ENCODE measurements at regions not wholly inside any gene's neighbourhood (a gene's known extent, or its start where the extent isn't known, plus 50 kb on each side); places are given as distances from the start of the nearest gene placed in this dataset.

DNA sequence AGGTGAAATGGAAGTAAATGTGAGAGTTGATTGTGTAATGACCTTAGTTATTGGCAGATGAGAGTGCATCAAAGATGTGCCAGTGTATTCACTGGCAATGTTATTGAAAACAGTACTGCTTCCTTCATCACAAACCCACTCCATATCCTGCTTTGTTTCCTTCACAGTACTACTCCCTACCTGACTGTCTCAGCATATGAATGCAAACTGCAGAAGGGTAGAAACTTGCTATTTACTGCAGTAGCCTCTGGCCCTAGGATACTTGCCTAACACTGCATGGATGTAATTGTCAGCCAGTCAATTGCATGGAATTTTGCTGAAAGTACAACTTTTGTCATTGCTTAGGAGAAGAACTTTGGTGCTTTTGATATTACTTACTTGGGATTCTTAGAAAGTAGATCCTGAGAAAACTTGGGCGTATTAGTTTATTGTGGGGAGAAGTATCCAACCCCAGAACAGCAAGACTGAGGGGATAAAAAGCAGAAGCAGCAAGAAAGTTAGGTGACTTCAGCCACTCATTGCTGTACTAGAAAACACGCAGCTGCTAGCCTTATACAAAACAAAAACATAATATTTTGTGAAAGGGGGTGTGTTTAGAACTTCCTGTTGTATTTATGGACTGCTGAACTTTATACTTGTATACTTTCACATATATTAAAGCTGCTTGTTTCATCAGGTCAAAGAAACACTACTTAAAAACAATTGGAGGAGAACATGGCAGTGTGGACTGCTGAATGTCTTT lies 219.0 kb downstream of the CCNG2 start:
- FAIRE-seq, result no peak

DNA sequence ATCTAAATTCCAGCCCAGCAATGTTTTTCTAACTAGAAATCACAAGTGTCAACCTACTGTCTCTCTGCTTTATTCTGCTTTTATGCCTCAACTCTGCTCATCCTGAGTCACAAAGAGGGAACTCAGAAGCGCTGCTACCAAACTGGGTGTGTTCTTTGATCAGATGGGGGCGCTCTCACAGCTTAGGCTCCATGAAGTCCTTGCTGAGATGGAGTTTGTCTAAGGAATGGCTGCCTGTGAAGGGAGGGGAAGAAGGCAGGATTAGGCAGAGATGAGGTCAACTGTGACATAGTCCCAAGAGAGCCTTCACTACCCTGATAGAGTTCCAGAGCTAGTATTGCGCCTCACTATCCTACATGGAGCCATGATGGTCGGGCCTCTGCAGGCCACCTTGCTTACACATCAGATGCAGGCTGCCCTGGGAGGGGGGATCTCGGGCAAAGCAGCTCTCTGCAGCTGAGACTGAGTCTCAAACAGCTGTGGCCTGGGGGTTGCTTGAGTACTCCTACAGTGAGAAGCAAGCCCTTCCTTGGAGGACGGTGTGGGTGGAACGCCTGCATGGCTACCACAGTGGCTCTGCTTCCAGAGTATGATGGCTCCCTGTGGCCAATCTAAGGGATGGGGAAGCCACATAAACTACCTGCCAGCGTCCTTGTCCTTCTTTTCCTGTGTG lies 219.9 kb downstream of the CCNG2 start:
- no peak for FAIRE-seq

DNA sequence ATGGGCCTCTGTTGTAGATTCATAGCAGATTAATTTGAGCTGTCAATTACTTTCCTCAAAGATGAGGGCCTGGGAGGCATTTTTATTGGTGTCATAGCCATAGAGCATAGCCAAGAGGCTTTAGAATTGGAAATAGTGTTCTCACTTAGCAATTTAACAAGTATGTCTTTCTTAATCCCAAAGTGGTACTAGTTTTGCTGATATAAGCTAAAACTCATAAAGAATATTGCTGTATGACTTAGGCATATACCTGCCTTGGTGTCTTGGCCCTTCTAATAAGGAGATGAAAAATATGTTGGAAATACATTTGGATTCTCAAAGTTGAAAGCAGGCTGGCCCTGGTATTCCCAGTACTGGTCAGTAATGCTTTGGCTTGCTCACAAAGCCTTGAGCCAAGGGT lies 221.5 kb upstream of the CXCL13 start:
- FAIRE-seq, result no peak

DNA sequence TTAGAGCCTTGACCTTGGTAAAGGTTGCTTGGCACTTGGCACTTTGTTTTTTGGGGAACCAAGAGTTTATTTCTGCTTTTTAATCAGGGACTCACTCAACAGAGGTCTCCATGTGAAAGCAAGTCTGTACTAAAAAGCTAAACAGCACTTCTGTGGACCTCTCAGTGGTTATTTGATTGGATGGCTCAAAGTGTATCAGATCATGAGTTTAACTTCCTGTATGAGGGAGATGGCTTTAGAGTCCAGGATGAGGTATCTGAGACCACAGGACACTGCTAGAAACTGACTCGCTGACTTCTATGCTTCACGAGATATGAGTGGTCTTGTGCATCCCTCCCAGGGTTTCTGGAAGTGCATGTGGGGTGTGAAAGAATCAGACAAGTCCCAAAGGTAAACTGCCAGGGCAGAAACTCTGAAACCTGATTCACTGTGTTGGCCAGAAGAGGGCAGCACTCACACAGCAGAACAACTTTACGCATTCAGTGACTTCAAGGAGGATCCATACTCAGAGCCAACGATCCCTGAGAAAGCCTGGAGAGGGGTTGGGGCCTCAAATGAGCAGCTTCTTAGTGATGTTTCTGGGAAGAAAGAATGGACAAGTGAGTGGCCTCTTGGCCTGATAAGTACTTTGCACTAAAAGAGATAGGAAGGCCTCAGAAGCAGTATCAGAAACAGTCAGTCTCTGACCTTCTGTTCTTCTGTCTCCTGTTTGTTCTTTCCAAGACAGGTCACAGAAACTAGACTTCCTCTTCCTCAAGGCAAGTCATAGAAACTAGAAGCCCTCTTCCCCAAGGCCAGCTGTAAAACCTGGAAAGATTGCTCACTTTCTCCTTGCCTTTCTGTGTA lies 220.3 kb upstream of the CXCL13 start:
- peak; percentile 92 for FAIRE-seq

DNA sequence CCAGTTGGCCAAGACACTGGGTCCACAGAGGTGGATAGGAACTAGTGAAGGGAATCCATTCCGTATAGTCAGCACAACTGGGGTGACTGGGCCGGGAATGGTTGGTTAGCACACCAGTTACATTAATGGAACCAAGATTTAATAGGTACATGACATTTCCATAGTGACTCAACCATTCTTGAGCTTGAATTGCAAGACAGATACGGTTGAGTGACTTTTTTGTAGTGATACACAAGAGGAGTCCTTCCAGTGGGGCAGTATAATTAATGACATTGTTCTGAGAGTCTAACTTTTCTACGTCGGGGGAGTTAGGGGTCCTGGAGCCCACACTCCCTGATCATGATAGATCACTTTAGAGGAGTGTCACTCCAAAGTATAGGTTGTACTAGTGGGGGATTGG lies 211.6 kb upstream of the CXCL13 start:
- no peak for FAIRE-seq

DNA sequence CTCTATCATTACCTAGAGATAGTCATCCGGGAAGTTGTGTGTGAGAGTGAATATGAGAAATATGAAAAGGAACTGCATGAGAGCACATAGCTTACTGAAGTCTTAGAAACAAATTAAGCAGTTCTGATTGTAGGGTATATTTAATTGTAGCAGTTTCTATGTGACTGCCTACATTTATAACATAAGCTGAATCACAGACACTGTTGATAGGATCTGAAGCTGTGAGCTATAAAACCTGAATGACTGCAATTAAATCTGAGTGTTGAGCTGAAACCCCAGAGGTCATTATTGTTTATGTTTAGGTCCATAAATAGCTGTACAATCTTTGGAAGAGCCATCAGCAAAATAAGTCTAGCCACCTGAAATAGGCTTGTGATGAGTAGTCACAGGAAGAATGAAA lies 210.1 kb upstream of the CXCL13 start:
- FAIRE-seq, result no peak

DNA sequence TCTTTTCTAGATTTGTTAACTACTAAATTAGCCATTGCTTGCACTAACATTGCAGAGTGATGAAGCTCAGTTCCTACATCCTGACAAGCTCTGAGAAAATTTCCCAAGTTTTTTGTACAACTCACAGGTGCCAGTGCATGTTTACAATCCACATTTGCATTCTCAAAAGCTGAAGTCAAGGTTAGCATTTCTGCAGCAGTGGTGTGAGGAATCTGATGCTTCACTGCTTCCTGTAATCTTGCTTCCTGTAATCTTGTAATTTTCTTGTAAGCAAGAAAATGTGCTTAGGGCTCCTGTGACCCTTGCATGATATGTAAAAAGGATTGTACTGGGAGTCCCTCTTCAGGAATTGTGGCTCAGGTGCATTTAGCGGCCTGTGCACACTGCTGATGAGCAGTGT lies 207.4 kb upstream of the CXCL13 start:
- no peak for FAIRE-seq

DNA sequence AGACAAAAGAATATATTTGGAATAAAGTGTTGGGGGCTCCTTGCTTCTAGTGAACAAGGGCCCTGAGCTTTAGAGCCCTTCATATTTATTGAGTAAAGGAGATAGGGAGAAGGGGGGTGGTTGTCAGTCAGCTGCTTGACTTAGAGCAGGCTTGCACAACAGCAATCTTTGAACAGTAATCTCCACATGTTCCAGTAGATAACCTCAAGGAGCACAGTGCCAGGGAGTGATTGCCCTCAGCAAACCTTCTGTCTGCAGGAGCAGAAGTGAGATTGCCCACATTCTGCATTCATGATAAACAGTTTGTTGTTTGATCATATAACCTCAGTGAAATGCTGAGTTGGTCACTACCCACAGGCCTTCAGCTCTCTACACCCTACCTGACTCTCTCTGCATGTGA lies 205.8 kb upstream of the CXCL13 start:
- FAIRE-seq, result no peak

DNA sequence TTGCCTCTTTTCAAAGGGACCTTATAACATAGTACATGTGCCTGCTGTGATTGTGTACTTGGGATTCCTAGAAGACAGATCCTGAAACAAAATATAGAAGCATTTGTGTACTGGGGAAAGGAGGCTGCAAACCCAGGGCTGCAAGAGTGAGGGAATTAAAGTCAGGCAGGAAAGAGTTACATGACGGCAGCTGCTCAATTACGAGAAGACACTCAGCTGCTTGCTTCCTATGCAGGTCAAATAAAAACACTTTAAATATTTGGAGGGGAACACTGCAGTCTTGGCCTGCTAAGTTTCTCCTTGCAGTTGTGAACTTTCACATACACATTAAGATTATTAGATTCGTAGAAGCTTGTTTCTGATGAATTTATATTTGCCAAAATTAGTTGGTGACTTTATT lies 191.9 kb upstream of the CXCL13 start:
- FAIRE-seq, result no peak

DNA sequence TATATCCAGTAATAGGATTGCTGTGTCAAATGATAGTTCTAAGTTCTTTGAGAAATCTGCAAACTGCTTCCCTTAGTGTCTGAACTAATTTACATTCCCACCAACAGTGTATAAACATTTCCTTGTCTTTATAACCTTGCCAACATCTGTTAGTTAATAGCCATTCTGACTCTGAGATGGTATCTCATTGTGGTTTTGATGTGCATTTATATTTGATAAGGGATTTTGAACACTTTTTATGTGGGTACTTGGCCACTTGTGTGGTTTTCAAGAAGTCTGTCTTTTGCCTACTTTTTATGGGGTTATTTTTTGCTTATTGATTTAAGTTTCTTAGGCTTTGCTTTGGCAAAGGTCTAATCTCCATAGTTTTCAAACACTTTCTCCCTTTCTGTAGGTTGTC lies 189.9 kb upstream of the CXCL13 start:
- no peak for FAIRE-seq

DNA sequence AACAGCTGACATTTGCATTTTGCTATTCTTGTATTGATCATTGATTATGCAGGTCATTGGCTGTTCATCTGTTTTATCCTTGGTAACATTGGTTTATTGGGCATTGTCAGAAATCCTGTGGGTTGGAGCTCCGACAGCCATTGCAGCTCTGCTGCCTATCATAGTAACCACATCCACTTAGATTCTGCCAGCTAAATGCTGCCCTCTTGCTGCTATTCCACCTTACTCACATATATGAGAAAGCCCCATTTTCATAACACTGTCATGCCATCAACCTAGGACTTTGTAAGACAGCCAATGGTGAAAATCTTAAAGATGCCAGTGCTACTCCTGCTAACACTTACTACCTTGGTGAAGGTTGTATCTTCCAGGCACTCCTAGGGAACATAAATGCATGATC lies 187.3 kb upstream of the CXCL13 start:
- FAIRE-seq, result no peak

DNA sequence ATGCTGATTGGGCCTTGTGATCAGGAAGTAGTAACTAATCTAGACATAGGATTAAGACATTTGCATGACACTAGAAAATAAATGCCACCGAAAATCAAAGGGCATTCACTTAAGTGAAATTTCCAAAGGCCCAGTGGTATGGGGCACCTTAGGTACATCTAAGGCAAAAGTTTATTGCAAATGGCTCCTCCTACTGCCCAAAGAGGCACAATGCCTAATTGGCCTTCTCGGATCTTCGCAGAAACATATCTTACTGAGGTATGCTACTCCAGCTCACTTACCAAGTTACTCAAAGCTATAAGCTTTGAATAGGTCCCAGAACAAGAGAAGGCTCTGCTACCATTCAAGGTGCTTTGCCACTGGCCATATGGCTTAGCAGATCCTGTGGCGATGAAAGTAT lies 174.8 kb upstream of the CXCL13 start:
- FAIRE-seq, result no peak

DNA sequence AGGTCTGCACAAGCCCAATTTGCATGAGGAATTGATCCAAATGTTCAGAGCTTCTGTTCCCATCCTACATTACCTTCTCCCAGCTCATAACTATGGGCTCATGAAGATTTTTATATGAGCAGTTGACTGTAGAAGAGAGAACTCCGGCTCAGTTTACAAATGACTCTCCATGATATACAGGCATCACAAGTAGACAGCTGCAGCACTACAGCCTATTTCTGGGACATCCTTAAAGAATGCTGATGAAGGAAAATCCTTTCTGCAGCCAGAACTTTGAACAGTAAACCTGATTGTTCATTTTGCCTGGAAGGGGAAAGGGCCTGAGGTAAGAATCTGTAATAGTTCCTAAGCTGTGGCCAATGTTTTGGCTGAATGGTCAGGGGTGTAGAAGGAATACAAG lies 174.1 kb upstream of the CXCL13 start:
- no peak for FAIRE-seq

DNA sequence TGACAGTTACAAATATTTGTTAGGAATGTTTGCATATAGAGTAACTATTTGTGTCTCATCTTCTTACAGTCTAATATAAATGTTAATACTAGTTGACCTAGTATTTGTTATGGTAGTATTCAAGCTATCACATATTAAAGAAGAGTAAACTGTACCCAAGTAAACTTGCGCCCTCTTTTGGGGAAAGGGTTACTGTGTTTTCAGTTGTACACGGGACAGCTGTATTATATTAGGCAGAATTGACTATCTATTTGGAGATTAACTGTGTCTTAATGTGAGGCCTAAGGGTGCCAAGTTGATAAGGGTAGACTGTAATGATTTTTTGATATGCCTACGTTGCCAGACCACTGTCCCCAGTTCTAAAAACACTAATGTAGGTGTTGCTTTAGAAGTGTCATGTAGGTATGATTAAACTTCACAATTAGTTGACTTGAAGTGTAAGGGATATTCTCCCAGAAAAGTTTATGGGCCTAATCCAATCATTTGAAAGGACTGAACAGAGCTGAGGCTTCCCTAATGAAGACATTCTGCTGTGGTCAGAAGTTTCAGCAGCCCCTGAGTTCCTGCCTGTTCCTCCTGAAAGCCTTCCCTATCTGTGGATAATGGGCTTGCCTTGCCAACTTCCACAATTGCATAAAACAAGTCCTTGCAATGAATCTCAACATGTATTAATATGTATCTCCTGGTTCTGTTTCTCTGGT lies 172.8 kb upstream of the CXCL13 start:
- FAIRE-seq, result no peak

DNA sequence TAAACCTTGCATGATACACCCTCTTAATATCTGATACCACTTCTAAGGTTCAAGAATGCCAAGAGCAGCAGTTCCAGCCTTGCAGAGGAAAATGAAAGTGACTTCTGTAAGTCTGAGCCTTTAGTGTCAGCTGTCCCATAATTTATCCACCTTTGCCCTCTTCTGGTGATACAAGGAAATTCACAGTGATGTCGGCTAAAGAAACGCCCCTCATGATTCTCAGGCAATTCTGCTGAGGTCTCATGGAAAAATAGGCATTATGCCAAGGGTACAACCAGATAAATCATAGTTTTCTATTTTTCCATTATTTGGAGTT lies 172.2 kb upstream of the CXCL13 start:
- peak; percentile 100 for FAIRE-seq

DNA sequence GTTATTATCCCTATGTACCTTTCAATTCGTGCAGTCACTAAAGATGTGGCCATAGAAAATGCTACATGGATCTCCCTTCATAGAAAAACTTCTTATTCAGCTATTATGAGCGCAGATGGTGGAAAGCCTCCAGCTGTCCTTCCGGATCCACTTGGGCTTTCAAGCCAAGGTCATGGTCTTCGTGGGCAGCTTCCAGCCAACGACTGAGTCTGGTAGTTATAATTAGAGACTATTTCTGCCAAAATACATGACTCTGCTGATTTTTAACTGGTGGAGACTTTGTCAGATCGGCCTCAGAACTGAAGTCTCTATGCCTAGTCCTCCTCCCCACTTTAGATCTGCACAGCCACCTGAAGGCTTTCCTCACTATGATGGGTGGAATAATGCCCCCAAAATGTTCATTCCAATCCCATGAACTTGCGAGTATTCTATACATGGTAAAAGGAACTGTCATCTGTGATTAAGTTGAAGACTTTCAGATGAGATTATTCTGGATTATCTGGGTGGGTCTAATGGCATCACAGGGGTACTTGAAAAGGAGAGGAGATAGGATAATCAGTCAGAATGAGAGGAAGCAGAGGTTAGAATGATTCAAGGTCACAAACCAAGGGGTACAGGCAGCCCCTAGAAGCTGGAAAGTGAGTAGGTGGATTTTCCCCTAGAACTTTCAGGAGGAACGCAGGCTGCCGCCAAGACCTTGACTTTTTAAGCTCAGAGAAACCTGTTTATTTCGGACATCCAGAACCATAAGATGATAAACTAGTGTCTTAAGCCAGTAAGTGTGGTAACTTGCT lies 171.1 kb upstream of the CXCL13 start:
- FAIRE-seq, result no peak

DNA sequence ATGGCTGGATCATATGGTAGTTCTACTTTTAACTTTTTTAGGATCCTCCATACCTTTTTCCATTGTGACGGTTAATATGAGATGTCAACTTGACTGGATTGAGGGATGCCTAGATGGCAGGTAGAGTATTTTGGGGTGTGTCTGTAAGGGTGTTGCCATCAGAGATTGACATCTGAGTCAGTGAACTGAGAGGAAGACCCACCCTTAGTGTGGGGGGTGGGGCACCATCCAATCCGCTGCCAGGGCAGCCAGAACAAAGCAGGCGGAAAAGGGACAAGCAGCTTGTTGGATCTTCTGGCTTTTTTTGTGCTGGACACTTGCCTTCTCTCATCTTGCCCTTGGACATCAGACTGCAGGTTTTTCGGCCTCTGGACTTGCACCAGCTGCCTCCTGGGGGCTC lies 168.5 kb upstream of the CXCL13 start:
- no peak for FAIRE-seq

DNA sequence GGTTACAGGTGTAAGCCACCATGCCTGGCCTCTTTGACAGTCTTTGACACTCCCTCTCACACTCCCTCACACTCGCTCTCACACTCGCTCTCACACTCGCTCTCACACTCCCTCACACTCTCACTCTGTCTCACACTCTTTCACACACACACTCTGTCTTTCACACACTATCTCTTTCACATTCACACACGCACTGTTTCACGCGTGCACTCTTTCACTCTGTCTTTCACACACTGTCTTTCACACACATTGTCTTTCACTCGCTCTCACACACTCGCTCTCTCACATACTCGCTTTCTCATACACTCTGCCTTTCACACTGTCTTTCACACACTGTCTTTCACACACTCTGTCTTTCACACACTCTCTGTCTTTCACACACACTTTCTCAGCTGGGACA lies 167.1 kb upstream of the CXCL13 start:
- no peak for FAIRE-seq

DNA sequence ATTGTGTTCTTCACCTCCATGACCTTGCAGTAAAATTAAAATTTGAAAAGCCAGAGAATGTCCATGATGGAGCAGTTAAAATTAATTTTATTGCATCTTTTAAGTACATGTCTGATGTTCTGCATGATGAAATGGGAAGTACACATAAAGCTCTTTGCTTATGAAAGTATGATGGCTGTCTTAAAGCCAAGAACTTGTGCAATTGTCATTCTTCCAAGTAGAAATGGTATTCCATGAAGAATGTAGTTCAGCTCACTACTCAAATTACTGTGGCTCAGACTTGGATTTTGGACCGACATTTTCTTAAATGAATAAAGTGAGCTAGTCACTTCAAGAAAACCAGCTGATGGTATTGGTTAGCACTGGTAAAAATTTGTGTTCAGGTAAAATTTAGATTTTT lies 161.7 kb upstream of the CXCL13 start:
- FAIRE-seq, result no peak

DNA sequence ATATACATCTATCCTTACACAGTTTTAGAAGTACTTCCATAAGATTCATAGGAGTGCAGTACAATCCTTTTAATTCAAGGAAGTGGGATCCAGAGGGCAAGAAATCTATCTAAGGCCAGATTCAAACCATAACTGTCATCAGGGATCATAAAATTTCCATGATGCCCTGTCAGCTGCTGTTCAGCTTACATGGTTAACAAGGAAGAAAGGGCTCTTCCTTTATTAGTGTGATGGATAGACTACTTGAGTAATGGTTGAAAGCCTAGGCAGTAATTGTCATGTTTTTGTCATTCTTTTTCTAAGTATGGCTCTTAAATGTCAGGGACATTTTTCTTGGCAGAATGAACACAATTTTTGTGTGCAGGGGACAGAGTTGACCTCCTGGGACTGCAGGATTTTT lies 159.8 kb upstream of the CXCL13 start:
- no peak for FAIRE-seq

DNA sequence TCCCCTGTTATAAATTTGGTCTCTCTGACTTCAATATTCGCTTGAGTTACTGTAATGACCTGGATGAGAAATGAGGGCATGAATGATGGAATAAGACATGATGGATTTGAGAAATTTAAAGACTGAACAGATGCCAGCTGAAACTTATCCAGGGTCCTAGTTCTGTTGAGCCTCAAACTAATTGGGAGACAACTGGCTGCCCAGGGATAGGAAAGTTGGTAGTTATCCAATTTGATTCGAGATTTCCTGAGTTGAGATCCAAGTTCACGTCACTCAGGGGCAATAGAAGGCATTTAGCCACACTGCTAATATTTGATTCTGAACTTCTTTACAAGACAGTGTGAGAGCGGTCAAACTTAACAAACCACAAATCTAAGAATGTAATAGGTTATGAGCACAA lies 159.0 kb upstream of the CXCL13 start:
- FAIRE-seq, result no peak

DNA sequence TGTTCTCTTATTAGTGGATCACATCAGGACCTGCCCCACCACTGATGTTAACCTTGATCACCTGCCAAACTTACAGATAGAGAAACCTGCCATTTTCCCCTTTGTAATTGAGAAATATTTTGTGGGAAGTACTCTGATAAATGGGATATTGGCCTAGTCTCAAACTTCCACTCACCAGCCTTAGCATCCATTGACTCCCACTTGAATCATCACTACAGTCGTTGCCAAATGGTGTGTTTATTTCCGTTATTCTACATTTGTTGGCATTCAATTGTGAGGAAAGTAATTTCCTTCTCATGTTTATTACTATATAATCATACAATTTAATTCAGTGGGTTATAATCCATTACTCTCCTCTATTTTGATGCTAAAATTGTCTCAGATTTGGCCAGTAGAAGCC lies 156.4 kb upstream of the CXCL13 start:
- FAIRE-seq, result no peak

DNA sequence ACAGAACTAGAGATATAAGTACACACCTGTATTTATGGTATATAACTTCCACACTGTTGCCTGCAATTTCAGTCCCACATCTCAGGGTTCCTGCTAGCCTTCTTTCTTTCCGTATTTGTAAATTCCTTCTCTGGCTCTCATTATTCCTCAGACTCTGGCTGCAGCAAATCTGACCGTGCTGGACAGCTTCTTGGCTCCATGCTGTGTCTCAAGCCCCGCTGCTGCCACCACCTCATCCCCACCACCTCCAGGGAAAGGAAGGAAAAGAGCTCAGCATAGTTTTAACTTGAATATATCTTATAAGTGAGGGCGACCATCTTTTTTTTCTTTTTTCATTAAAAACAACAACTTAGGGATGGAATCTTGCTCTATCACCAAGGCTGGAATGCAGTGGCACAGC lies 155.6 kb upstream of the CXCL13 start:
- no peak for FAIRE-seq

Measured in islet of Langerhans (tissue), 1 donor.